HEK293 (cell line): ENCODE measurements at regions not wholly inside any gene's neighbourhood (a gene's known extent, or its start where the extent isn't known, plus 50 kb on each side); places are given as distances from the start of the nearest gene placed in this dataset.

Experiments
- TRIM28 ChIP-seq: IDR thresholded peaks from 2 replicates; pipeline ENCODE4 v1.6.1; 2011; ENCODE audit warnings: low read length, control low read depth, borderline replicate concordance
- ZNF366 ChIP-seq: fragments of 450-650 bp; formaldehyde crosslinking; conservative IDR thresholded peaks from 2 replicates; pipeline ENCODE4 v1.5.1; 2016; ENCODE audit warnings: missing biosample characterization, missing genetic modification characterization
- TF ChIP-seq, protein P1 (sequence below): fragments of 450-650 bp; formaldehyde crosslinking; IDR thresholded peaks from 2 replicates; pipeline ENCODE4 v1.5.1; 2017; ENCODE audit warnings: missing biosample characterization, missing genetic modification characterization

DNA sequence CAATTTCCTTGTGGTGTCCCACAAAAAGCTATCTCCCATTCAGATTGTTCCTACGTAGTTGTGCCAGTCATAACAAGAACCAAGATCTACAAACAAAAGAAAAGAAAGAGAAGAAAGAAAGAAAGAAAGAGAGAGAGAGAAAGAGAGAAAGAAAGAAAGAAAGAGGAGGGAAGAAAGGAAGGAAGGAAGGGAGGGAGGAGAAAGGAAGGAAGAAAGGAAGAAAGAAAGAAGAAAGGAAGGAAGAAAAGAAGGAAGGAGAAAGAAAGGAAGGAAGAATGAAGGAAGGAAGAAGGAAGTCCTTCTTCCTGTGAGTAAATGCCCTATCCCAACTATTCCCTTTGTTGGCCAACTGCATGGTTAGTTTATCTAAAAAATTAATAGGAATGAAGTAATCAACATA lies 366.0 kb downstream of the DHRSX start (continued):
- TF ChIP-seq, protein P1, sequence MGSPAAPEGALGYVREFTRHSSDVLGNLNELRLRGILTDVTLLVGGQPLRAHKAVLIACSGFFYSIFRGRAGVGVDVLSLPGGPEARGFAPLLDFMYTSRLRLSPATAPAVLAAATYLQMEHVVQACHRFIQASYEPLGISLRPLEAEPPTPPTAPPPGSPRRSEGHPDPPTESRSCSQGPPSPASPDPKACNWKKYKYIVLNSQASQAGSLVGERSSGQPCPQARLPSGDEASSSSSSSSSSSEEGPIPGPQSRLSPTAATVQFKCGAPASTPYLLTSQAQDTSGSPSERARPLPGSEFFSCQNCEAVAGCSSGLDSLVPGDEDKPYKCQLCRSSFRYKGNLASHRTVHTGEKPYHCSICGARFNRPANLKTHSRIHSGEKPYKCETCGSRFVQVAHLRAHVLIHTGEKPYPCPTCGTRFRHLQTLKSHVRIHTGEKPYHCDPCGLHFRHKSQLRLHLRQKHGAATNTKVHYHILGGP (tag by site-specific recombination): no peak
- TF ChIP-seq ZNF366 (peak; percentile 82), TRIM28 (no peak)
